GM23248 (cell line): ENCODE measurements at regions not wholly inside any gene's neighbourhood (a gene's known extent, or its start where the extent isn't known, plus 50 kb on each side); places are given as distances from the start of the nearest gene placed in this dataset.

ENCODE experiments used
- EZH2 ChIP-seq: fragments of 200-600 bp; sonication (generic); IDR thresholded peaks from 2 replicates; pipeline ENCODE4 v1.6.1; 2018; ENCODE audit warnings: antibody characterized with exemption, mild to moderate bottlenecking; ENCODE audit not compliant: insufficient read depth, poor library complexity, severe bottlenecking
- EZH2phosphoT487 ChIP-seq: fragments of 200-600 bp; sonication (generic); IDR thresholded peaks from 2 replicates; pipeline ENCODE4 v1.6.1; 2018; ENCODE audit warnings: antibody characterized with exemption, moderate library complexity, mild to moderate bottlenecking, low read depth; ENCODE audit not compliant: insufficient read depth

- no peak for TF ChIP-seq EZH2
- 0 out of 2 replicates have a peak, but pooled peaks have one; percentile 46 for TF ChIP-seq EZH2phosphoT487
These were observed 256.4 kb upstream of the PHYHIPL start for GRCh38 chr10:58919927-58920654.
